HG03097 (cell line): ENCODE measurements at regions not wholly inside any gene's neighbourhood (a gene's known extent, or its start where the extent isn't known, plus 50 kb on each side); places are given as distances from the start of the nearest gene placed in this dataset.

Experiments used
- ATAC-seq: cut with Tn5 transposase; IDR thresholded peaks from one replicate; pipeline ENCODE4 v1.9.1; 2021; ENCODE audit not compliant: unreplicated experiment, low FRiP score

GRCh38 chr15:93307513-93307912 lies 218.5 kb upstream of the RGMA start:
- no peak for ATAC-seq

DNA sequence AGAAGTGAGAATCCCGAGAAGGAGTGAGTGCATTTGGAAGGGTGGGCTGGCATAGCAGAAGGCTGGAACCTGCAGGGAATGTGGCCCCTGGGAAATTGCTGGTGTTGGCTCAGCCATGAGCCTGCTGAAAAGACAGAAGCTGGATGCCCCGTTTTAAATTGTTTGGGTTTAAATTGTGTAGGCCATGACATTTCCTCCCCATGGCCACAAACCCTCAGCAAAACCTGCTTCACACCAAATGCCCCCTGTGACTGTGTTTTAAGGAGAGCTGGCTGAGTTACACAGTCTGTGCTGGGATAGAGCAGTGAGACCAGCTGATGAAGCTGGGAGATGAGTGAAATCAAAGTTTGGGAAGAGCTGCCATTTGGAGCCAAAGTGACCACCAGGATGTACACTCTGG lies 216.3 kb upstream of the RGMA start:
- no peak for ATAC-seq

DNA sequence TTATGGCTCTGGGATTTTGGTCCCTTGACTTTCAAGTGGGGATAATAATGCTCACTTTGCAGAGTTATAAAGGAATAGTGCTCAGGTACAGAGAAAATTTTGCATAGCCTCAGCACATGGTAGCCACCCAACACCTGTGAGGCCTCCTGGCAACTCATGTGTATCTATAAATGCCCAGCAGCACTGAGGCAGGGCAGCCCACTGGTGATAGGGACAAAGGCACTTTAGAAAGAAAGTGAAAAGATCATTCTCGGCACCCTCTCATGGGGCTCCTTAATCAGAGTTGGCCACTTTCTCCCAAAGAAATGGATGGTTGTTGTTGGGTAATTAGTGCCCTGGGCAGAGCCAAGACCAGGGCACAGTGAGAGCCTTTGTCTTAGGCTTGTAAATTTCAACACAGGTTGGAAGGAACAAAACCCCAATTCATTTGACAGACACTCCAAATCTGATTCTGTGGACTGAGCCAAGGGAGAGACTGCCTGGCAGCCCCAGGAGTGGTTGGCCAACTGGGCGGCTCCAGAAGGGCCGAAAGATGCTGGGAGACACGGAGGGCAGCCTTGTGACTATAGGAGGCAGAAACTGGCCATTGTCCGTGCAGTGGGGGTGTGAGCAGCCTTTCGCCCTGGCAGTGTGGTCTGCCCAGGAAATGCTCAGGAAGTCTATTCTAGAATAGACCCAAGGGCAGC lies 213.2 kb upstream of the RGMA start:
- no peak for ATAC-seq

DNA sequence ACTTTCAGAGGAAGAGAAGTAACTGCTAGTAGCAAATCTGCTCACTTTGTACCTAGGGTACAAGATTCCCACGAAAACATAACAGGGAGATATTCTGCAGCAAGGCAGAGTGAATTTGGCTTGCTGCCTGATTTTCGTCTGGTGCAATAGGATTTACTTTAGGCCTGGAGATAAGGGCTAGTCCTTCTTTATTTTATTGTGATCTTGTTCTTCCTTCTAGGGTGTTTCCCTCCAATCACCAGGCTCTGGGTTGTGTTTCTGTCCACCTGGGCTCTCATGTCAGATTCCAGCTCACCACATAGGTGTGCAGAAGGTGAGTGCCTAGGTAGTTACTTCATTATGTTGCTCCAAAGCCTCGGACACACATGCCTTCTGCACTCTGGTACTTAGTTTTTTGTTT lies 211.8 kb upstream of the RGMA start:
- ATAC-seq: no peak

DNA sequence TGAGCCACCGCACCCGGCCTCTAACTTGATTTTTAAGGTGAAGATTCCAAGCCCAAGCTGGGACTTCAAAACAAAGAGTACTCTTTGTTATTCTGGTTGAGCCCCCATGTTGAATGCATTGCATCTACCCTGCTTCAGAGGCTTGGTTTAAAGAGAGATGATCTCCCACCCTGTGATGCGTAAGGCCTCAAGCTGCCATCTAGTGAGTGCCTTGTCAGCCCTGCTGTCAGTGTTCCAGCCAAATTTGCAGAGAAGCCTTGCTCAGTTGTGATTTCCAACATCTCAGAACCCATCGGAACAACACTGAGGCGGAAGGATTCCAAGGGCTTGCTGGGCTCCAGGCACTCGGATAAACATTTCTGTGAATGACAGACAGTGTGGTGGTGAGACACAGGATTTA lies 210.7 kb upstream of the RGMA start:
- ATAC-seq: no peak

DNA sequence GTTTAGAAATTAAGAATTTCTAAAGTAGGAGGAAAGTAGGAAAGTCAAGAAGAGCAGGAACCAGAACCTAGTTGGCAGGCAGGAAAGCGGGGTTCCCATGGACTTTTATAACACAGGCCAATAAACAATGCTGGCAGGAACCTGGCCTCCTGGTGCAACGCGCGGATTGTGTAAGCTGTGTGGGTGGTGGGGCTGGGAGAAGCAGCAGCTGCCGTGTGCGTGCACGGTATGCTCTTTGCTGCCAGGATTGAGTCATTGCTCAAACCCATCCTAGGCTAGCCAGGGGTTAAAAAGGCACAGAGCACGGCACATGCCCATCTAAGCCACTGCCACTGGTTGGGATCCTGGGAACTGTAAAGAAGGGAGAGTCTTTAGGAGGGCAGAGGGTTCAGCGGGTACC lies 209.9 kb upstream of the RGMA start:
- ATAC-seq: no peak

DNA sequence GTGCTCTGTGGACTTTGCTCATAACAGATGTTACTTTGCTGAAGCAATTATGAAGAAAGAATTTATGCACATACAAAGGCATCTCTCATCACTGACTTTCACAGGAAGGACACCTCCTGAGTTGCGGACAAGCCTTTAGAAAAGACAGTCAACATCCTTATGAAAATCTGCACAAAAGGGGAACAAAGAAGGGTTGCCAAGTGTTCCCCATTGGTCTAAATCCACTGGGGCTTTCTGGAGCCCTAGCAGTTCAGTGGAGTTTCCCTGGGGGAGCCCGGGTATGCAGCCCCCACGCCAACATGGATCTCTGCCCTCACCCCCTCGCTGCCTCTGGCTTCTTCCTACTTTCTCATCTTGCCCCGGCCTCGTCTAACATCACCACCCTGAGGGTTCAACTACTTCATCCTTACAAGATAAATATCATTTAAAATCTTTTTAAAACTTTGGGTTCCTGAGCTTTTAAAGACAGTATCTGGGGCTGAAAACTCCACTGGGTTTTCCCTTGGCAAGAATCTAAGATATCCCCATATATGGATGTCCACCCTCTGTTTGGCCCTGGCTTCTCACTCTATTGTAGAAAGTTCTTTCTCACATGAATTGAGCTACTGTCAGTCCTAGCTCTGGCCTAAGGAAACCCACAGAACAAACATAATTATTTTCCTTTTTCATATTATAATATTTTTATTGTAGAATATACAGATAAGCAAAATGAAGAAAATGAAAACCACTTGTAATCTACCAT lies 207.9 kb upstream of the RGMA start:
- ATAC-seq: no peak

- no peak for ATAC-seq
These were observed 205.9 kb upstream of the RGMA start for GRCh38 chr15:93294896-93295295.

- ATAC-seq: no peak
These were observed 205.1 kb upstream of the RGMA start for GRCh38 chr15:93294066-93294465.

GRCh38 chr15:93291380-93291779 lies 202.4 kb upstream of the RGMA start:
- ATAC-seq: no peak

DNA sequence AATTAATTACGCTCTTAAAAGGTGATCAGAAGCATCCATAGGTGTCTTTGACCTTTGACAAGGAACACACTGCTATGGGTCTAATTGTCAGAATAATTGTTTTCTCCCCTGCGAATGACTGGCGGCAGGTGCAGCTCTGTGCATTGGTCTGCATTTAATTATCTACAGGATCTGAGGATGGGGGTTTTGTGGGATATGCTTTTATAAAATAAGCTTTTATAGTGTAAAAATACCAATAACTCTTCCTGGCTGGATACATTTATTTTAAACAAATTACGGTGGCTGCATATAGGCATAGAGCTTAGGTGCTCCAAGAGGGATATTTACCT lies 201.6 kb upstream of the RGMA start:
- ATAC-seq: no peak

DNA sequence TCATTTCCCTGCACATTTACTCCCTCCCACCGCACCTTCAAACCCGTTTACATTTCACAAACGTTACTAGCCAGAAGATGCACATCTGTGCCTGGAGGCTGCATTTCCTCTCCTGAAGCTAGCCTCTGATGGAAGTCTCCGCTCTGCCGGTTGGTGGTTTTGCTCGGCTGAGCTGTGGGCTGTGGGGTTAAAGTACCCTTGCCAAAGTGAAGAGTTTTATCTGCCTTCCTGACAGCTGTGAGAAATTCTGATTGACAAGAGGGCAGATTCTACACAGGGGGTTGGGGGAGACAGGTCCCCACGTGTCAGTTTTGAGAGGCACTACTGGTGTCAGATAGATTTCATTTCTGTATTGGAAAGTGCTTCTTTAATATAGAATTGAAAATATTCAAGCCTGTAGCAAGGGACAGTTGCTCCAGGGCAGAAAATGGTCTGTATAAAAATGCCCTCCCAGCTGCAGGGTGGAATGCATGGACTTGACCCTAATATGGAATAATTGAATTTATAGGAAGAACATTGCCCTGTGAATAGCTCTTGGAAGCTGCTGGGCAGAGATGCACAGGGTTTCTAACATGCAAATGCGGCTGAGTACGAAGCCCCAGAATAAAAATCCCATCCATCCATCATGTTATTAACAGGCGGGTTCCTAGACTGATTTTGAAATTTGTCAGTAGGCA lies 201.1 kb upstream of the RGMA start:
- no peak for ATAC-seq

DNA sequence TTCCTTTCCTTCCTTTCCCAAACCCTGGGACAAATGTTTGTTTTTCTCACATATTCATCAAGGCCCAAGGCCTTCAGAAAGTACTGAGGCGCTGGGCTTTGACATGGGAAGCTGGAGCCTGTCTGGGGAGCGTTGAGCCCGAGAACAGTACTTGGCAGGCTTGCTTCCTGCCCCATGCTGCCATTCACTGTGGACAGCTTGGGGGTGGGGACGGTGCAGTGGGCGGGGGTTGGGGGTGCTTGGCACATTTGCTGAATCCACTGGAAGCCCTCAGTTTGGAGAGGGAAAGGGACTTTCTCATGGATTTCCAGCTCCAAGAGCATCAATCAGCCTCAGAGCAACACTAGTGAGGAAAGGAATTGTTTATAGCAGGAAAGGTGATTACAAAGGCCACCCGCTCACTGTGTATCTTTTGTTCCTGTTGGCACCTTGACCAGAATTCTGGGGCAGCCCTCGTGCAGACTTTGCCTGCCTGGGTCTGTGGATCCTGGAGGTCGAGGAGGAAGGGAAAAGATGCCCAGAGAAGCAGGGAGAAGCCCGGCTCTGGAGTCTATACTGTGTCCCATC lies 199.8 kb upstream of the RGMA start:
- ATAC-seq: no peak

DNA sequence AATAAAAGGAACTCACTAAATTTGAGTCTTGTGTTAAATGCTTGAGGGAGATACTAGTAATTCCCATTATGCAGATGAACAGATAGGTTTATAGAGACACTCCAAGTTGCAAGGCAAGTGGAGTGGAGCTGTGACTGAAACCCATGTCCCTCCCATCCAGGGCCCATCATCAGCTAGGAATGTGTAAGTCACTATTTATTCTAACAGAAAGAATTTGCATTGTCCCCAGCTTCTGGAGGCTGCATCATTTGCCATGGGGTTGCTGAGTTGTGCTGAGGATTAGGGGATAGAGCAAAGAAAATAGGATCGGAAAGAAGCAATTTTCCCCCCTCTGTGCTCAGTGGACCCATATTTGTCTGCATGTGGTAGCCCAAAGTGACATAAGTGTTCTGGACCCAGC lies 197.4 kb upstream of the RGMA start:
- no peak for ATAC-seq

- ATAC-seq: no peak
These were observed 194.8 kb upstream of the RGMA start for GRCh38 chr15:93283854-93284253.

DNA sequence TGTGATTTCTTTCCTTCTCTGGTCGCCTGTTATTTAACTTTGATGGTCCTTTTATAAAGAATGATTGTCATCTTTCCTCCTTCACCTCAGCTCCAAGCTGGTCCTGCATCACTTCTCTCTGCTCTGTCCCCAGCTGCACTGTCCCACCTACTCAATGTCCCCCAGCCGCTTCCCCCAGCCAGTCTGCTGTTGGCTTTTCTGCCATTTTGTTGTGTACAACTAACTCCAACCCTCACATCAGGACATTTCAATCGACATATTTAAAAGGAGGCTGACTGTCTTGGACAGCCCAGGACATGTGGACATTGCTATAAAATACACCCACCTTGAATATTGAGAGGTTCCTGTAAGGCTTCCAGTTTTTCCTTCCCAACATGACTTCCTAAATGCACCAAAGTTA lies 193.8 kb upstream of the RGMA start:
- no peak for ATAC-seq

DNA sequence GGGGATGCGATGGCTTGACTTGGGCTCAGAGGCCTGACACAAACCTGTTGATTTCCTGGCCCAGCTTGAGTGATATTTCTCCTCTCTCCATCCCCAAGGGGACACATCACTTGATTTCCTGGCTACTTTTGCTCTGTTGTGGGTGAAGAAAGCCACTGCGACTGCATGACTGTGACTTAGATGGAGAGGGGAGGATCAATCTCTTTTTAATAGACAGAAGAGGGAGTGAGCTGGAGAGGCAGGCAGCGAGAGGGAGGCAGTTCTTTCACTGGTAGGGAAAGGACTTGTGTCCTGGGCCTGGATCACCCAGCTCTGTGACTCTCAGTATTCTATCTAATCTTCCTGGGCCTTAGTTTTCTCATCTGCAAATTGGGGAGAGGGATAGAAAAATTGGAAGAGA lies 189.8 kb upstream of the RGMA start:
- no peak for ATAC-seq

DNA sequence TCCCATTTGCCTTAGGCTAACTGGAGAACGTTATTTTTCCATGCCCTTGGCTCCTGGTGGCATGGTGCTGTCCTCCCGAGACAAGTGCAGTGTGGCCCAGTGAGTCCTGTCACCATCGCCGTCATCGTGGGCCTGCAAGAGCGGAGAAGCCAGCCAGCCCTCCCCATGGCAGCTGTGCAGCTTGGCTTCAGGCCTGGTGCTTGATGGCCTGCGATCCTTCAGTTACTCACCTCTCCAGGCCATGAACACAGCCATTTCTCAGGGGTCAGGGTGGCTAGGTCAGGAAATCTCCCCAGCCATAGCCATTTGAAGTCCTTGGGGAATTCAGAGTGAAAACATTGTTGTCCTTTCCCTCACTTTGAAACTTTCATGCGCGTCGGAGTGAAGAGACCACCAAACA lies 189.0 kb upstream of the RGMA start:
- no peak for ATAC-seq

DNA sequence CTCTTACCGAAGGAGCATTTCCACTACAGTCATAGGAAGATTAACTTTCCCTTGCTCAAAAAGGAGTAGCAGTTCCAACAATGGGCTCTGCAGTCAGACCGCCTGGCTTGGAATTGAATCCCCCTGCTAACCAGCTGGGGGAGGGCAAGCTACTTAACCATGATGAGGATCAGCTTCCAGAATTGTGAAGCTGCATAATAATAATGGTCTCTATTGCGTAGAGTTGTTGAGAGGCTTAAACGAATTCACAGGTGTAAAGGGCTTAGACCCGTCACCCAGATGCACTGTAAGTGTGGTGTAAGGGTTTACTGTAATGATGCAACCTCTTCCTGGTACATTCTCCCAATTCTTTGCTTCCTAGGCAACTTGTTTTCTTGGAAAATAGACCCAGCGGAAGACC lies 185.2 kb upstream of the RGMA start:
- ATAC-seq: no peak

DNA sequence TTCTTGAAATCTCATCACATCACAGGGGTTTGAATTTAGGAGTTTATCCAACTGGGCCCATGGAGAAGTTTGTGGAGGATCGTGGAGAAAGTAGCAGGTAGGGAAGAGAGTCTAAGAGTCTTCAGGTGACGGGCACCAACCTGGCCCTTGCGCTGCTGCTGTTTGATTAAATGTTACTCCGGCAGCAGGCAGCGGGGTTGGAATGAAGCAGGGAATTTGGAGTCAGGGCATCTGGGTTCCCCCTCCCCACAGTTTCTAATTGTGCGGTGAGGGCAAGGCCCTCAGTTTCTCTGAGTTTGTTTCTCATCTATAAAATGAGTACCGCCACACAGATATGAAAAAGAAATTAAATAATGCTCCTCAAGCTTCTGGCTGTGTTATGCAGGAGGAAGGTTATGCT lies 182.9 kb upstream of the RGMA start:
- ATAC-seq: no peak

DNA sequence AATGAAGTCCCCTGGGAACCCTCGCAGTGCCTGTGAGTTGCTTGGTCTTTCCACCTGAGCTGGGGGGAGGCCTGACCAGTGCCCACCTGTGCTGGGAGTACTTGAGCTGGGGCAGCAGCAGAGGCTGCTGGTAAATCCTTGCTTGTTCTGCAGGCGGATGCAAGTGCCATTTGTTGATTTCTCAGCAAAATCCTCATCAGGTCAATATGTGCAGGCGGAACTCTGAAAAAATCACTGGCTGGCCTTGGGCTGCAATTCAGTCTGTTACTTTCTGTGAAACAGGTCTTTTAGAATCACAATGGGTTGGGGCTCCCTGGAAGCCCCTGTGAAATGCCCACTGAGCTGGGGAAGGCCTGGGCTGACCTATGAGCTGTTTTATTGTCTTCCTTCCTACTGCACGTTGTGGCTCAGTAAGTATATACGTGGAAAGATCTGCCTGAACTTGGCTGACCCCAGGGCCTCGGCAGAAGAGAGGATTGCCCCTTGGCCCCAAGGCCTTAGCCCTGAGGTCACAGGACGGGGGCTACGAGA lies 182.0 kb upstream of the RGMA start:
- no peak for ATAC-seq

GRCh38 chr15:93268066-93268465 lies 179.1 kb upstream of the RGMA start:
- ATAC-seq: no peak
